DOHH2 (cell line): ENCODE measurements at regions not wholly inside any gene's neighbourhood (a gene's known extent, or its start where the extent isn't known, plus 50 kb on each side); places are given as distances from the start of the nearest gene placed in this dataset.

ENCODE experiments used
- H3F3A ChIP-seq: fragments of 200-600 bp; sonication (generic), shearing (Covaris generic); 2 replicates; pipeline ENCODE4 v1.6.0; 2016; ENCODE audit warnings: antibody characterized with exemption, mild to moderate bottlenecking; ENCODE audit not compliant: control insufficient read depth, insufficient read depth
- H3K27ac ChIP-seq: fragments of 200-600 bp; sonication (generic); 2 replicates; pipeline ENCODE4 v1.5.1; 2014; ENCODE audit warnings: low read depth, mild to moderate bottlenecking, low read length, moderate library complexity
- H3K27me3 ChIP-seq: fragments of 200-600 bp; sonication (generic); 2 replicates; pipeline ENCODE4 v1.6.1; 2014; ENCODE audit warnings: mild to moderate bottlenecking, low read length, mixed read lengths; ENCODE audit not compliant: control insufficient read depth
- H3K36me3 ChIP-seq: fragments of 200-600 bp; sonication (generic); 2 replicates; pipeline ENCODE4 v1.6.1; 2014; ENCODE audit warnings: mild to moderate bottlenecking, low read length, moderate library complexity, mixed read lengths; ENCODE audit not compliant: control insufficient read depth
- H3K4me1 ChIP-seq: fragments of 200-600 bp; sonication (generic); 2 replicates; pipeline ENCODE4 v1.6.1; 2014; ENCODE audit warnings: mild to moderate bottlenecking, low read length, mixed read lengths; ENCODE audit not compliant: control insufficient read depth
- H3K4me2 ChIP-seq: fragments of 200-600 bp; sonication (generic); 2 replicates; pipeline ENCODE4 v1.6.0; 2014; ENCODE audit warnings: mild to moderate bottlenecking, low read length, moderate library complexity
- H3K4me3 ChIP-seq: fragments of 200-600 bp; sonication (generic); 2 replicates; pipeline ENCODE4 v1.5.1; 2014; ENCODE audit warnings: mild to moderate bottlenecking, low read length, mixed read lengths
- H3K79me2 ChIP-seq: fragments of 200-600 bp; sonication (generic); 2 replicates; pipeline ENCODE4 v1.6.1; 2014; ENCODE audit warnings: mild to moderate bottlenecking, low read length, mixed read lengths; ENCODE audit not compliant: control insufficient read depth
- H3K9me2 ChIP-seq: fragments of 200-600 bp; sonication (generic); replicated peaks from 2 replicates; pipeline ENCODE4 v1.6.1; 2014; ENCODE audit warnings: mild to moderate bottlenecking, low read length, mixed read lengths; ENCODE audit not compliant: control insufficient read depth
- H3K9me3 ChIP-seq: fragments of 200-600 bp; sonication (generic); 2 replicates; pipeline ENCODE4 v1.6.1; 2014; ENCODE audit warnings: antibody characterized with exemption, low read length, mixed read lengths; ENCODE audit not compliant: control insufficient read depth, insufficient read depth
- H4K20me1 ChIP-seq: fragments of 200-600 bp; sonication (generic); 2 replicates; pipeline ENCODE4 v1.6.0; 2014; ENCODE audit warnings: low read depth, mild to moderate bottlenecking, antibody characterized with exemption, low read length, moderate library complexity; ENCODE audit not compliant: control insufficient read depth, insufficient read depth
- CTCF ChIP-seq: fragments of 200-600 bp; sonication (generic); IDR thresholded peaks from one replicate; pipeline ENCODE4 v1.5.1; 2014; ENCODE audit warnings: antibody characterized with exemption, mild to moderate bottlenecking, low read depth, low read length; ENCODE audit not compliant: poor library complexity, severe bottlenecking
- EZH2phosphoT487 ChIP-seq: fragments of 200-600 bp; sonication (generic); IDR thresholded peaks from 2 replicates; pipeline ENCODE4 v1.6.1; 2017; ENCODE audit warnings: borderline replicate concordance, mild to moderate bottlenecking, antibody characterized with exemption, low read length, moderate library complexity, mixed read lengths

GRCh38 chr2:48220501-48220900, 94.0 kb upstream of the FOXN2 start:
- Histone ChIP-seq H3K4me3 (no peak overlapping the region), H3K4me2 (no peak overlapping the region), H3K4me1 (no peaks in the 10 kb centered on the region), H3K27me3 (no peaks in the 10 kb centered on the region), H3K79me2 (no peaks in the 10 kb centered on the region), H3K9me3 (no peaks in the 10 kb centered on the region), H3F3A (no peaks in the 10 kb centered on the region), H3K9me2 (no peaks in the 10 kb centered on the region), H4K20me1 (no peaks in the 10 kb centered on the region), H3K27ac (no peak overlapping the region), H3K36me3 (no peaks in the 10 kb centered on the region)
- TF ChIP-seq EZH2phosphoT487 (no peak), CTCF (no peak)

GRCh38 chr2:48221846-48222516, 92.5 kb upstream of the FOXN2 start:
- no peaks in the 10 kb centered on the region for H3K9me2 ChIP-seq
- no peaks in the 10 kb centered on the region for H4K20me1 ChIP-seq
- no peaks in the 10 kb centered on the region for H3K36me3 ChIP-seq
- H3K27ac ChIP-seq: no peak overlapping the region
- no peak for TF ChIP-seq CTCF
- no peak for TF ChIP-seq EZH2phosphoT487
- H3F3A ChIP-seq: no peaks in the 10 kb centered on the region
- no peaks in the 10 kb centered on the region for H3K79me2 ChIP-seq
- no peaks in the 10 kb centered on the region for H3K9me3 ChIP-seq
- no peaks in the 10 kb centered on the region for H3K27me3 ChIP-seq
- no peak overlapping the region for H3K4me3 ChIP-seq
- H3K4me2 ChIP-seq: no peak overlapping the region
- no peaks in the 10 kb centered on the region; the same call in 1 of the 2 replicates for H3K4me1 ChIP-seq

- H3K27me3 ChIP-seq: no peaks in the 10 kb centered on the region
- TF ChIP-seq CTCF (no peak), EZH2phosphoT487 (no peak)
- no peak overlapping the region for H3K27ac ChIP-seq
- H3K4me2 ChIP-seq: peak overlapping the region; percentile 6; the same call in 1 of the 2 replicates
- peaks cover 8% of the 10 kb centered on the region for H3K4me1 ChIP-seq
- no peaks in the 10 kb centered on the region for H3K9me3 ChIP-seq
- no peaks in the 10 kb centered on the region for H3K9me2 ChIP-seq
- H3K79me2 ChIP-seq: no peaks in the 10 kb centered on the region
- H3F3A ChIP-seq: no peaks in the 10 kb centered on the region
- H3K4me3 ChIP-seq: no peak overlapping the region
- H4K20me1 ChIP-seq: no peaks in the 10 kb centered on the region
- H3K36me3 ChIP-seq: no peaks in the 10 kb centered on the region
Measured at GRCh38 chr2:48227617-48228344, 86.7 kb upstream of the FOXN2 start.
